ENCODE measurements at regions not wholly inside any gene's neighbourhood (a gene's known extent, or its start where the extent isn't known, plus 50 kb on each side); places are given as distances from the start of the nearest gene placed in this dataset.
"Not testable (repeated sequence)": the region's sequence is repeated elsewhere in the genome, so short reads cannot be mapped to it uniquely, and the experiment has no call there.

GRCh38 chr17:20667712-20668111 lies 88.2 kb downstream of the CDRT15L2 start:
- FAIRE-seq; H3K36me3 ChIP-seq; H3K27me3 ChIP-seq; intact Hi-C loops (cut with DNase I); ATAC-seq; H3K4me1 ChIP-seq; DNase-seq; H3K4me3 ChIP-seq; H3K27ac ChIP-seq; H3K9me3 ChIP-seq: not testable (repeated sequence)
- WGBS, 2 donors: 30 to 55% methylated on average over 2 of the region's 2 CpGs

GRCh38 chr17:20668316-20668715 lies 88.8 kb downstream of the CDRT15L2 start:
- DNase-seq; H3K4me3 ChIP-seq; H3K36me3 ChIP-seq; H3K4me1 ChIP-seq; intact Hi-C loops (cut with DNase I); H3K27ac ChIP-seq; FAIRE-seq; H3K27me3 ChIP-seq; ATAC-seq; H3K9me3 ChIP-seq: not testable (repeated sequence)
- 14 to 22% methylated on average over 4 of the region's 4 CpGs for WGBS, 2 donors

GRCh38 chr17:20668868-20669267 lies 89.3 kb downstream of the CDRT15L2 start:
- H3K27me3 ChIP-seq; H3K36me3 ChIP-seq; ATAC-seq; H3K27ac ChIP-seq; H3K4me3 ChIP-seq; intact Hi-C loops (cut with DNase I); DNase-seq; H3K9me3 ChIP-seq; FAIRE-seq; H3K4me1 ChIP-seq: not testable (repeated sequence)

- H3K27ac ChIP-seq; H3K4me3 ChIP-seq; FAIRE-seq; intact Hi-C loops (cut with DNase I); H3K9me3 ChIP-seq; H3K27me3 ChIP-seq; H3K4me1 ChIP-seq; DNase-seq; ATAC-seq; H3K36me3 ChIP-seq: not testable (repeated sequence)
- WGBS, 2 donors: no CpG with 5 or more reads among the region's 3 CpGs
Observed at GRCh38 chr17:20670506-20670905, 91.0 kb downstream of the CDRT15L2 start.

GRCh38 chr17:20674374-20674773 lies 94.8 kb downstream of the CDRT15L2 start:
- DNase-seq; H3K27me3 ChIP-seq; H3K4me1 ChIP-seq; FAIRE-seq; H3K4me3 ChIP-seq; H3K36me3 ChIP-seq; H3K27ac ChIP-seq; H3K9me3 ChIP-seq; intact Hi-C loops (cut with DNase I); ATAC-seq: not testable (repeated sequence)
- 55 to 66% methylated on average over 2 of the region's 2 CpGs for WGBS, 2 donors

- FAIRE-seq; H3K4me1 ChIP-seq; intact Hi-C loops (cut with DNase I); ATAC-seq; H3K9me3 ChIP-seq; H3K36me3 ChIP-seq; H3K4me3 ChIP-seq; DNase-seq; H3K27ac ChIP-seq; H3K27me3 ChIP-seq: not testable (repeated sequence)
- 39 to 49% methylated on average over 2 of the region's 2 CpGs for WGBS, 2 donors
Observed at GRCh38 chr17:20675707-20676106, 96.2 kb downstream of the CDRT15L2 start.

- H3K4me3 ChIP-seq; H3K9me3 ChIP-seq; intact Hi-C loops (cut with DNase I); ATAC-seq; DNase-seq; H3K36me3 ChIP-seq; H3K4me1 ChIP-seq; H3K27me3 ChIP-seq; FAIRE-seq; H3K27ac ChIP-seq: not testable (repeated sequence)
- 53 to 69% methylated on average over 1 of the region's 1 CpG for WGBS, 2 donors
Observed at GRCh38 chr17:20676656-20677055, 97.1 kb downstream of the CDRT15L2 start.

- H3K27ac ChIP-seq; H3K9me3 ChIP-seq; ATAC-seq; H3K36me3 ChIP-seq; H3K4me1 ChIP-seq; H3K4me3 ChIP-seq; H3K27me3 ChIP-seq; intact Hi-C loops (cut with DNase I); DNase-seq; FAIRE-seq: not testable (repeated sequence)
- 68 to 78% methylated on average over 8 of the region's 8 CpGs for WGBS, 2 donors
Observed at GRCh38 chr17:20677469-20677868, 97.9 kb downstream of the CDRT15L2 start.

GRCh38 chr17:20678424-20678823 lies 98.9 kb downstream of the CDRT15L2 start:
- FAIRE-seq; intact Hi-C loops (cut with DNase I); H3K27me3 ChIP-seq; H3K4me1 ChIP-seq; H3K27ac ChIP-seq; H3K36me3 ChIP-seq; H3K9me3 ChIP-seq; DNase-seq; H3K4me3 ChIP-seq; ATAC-seq: not testable (repeated sequence)
- 55 to 69% methylated on average over 5 of the region's 5 CpGs for WGBS, 2 donors

- H3K4me3 ChIP-seq; H3K27me3 ChIP-seq; H3K4me1 ChIP-seq; DNase-seq; intact Hi-C loops (cut with DNase I); H3K9me3 ChIP-seq; H3K27ac ChIP-seq; H3K36me3 ChIP-seq; ATAC-seq; FAIRE-seq: not testable (repeated sequence)
- 64% methylated on average over 8 of the region's 8 CpGs for WGBS, 2 donors
Observed at GRCh38 chr17:20681746-20682722, 102.5 kb downstream of the CDRT15L2 start.

GRCh38 chr17:20683651-20684229 lies 104.2 kb downstream of the CDRT15L2 start:
- H3K4me1 ChIP-seq; H3K36me3 ChIP-seq; intact Hi-C loops (cut with DNase I); H3K4me3 ChIP-seq; FAIRE-seq; H3K27me3 ChIP-seq; H3K27ac ChIP-seq; ATAC-seq; DNase-seq; H3K9me3 ChIP-seq: not testable (repeated sequence)
- 87 to 88% methylated on average over 3 of the region's 4 CpGs for WGBS, 2 donors

- ATAC-seq; H3K27ac ChIP-seq; DNase-seq; H3K9me3 ChIP-seq; H3K36me3 ChIP-seq; FAIRE-seq; H3K4me3 ChIP-seq; H3K4me1 ChIP-seq; H3K27me3 ChIP-seq; intact Hi-C loops (cut with DNase I): not testable (repeated sequence)
- WGBS, 2 donors: 92 to 97% methylated on average over 13 to 25 of the region's 32 CpGs
Observed at GRCh38 chr17:20684975-20685374, 105.5 kb downstream of the CDRT15L2 start.

Measured in pancreas (tissue), 10 donors.